ENCODE measurements at regions not wholly inside any gene's neighbourhood (a gene's known extent, or its start where the extent isn't known, plus 50 kb on each side); places are given as distances from the start of the nearest gene placed in this dataset.

DNA sequence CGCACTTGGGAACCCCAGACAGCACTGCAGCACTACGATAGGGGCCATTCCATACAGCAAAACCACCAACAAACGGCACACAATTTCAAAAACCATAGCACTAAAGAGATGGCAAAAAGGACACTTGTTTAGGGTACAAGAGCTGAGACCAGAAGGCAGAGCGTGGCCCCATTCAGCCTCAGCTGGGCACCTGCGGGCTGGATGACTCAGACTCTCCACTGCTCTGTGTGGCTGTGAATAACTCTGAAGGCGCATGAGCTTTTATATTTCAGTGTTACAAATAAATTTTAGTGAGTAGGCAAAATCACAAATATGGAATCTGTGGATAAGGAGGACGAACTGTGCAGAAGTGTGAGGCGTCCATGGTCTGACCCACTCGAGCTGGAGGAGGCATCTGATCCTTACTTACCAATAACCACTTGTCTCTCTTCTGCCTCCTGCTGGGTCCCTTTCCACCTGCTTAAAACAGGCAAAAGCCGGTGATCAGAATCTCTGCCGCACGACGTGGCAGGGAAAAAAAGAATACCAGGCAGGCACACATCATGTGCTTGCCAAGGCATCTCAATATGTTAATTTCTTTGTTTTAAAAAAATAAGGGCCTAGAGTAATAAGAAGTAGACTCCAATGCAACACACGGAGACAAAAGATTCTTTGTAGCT lies 325.7 kb downstream of the SHANK2 start:
- H3K9me3 ChIP-seq (ENCODE audit: control insufficient read depth in 4 of 4, insufficient read depth in 3 of 4, low read length in 3 of 4) = peaks cover 0 to 19% (median 3%) of the 10 kb centered on the region in 4 donors
- no peaks in the 10 kb centered on the region for H3K4me1 ChIP-seq (ENCODE audit: control insufficient read depth in 5 of 5, insufficient read depth in 5 of 5, low read length in 5 of 5)
- DNase-seq (no peak), ATAC-seq (ENCODE audit: insufficient read depth, low FRiP score) (no peak)
- 86 to 87% methylated on average over 14 of the region's 14 CpGs for WGBS, 2 donors
- no peak overlapping the region for H3K9ac ChIP-seq (ENCODE audit: insufficient read depth in 1 of 2, low read length in 2 of 2)
- no peak overlapping the region for H3K4me3 ChIP-seq
- TF ChIP-seq, protein P1, sequence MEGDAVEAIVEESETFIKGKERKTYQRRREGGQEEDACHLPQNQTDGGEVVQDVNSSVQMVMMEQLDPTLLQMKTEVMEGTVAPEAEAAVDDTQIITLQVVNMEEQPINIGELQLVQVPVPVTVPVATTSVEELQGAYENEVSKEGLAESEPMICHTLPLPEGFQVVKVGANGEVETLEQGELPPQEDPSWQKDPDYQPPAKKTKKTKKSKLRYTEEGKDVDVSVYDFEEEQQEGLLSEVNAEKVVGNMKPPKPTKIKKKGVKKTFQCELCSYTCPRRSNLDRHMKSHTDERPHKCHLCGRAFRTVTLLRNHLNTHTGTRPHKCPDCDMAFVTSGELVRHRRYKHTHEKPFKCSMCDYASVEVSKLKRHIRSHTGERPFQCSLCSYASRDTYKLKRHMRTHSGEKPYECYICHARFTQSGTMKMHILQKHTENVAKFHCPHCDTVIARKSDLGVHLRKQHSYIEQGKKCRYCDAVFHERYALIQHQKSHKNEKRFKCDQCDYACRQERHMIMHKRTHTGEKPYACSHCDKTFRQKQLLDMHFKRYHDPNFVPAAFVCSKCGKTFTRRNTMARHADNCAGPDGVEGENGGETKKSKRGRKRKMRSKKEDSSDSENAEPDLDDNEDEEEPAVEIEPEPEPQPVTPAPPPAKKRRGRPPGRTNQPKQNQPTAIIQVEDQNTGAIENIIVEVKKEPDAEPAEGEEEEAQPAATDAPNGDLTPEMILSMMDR (IDR thresholded peaks at IDR 0.05; ENCODE audit: control extremely low read depth, extremely low read depth) = no peak
- no peak overlapping the region for H3K27ac ChIP-seq (ENCODE audit: low read depth in 1 of 2, low read length in 1 of 2)
- no peaks in the 10 kb centered on the region for H3K27me3 ChIP-seq (ENCODE audit: control insufficient read depth in 3 of 3, insufficient read depth in 3 of 3, low read length in 2 of 3)
- no peaks in the 10 kb centered on the region for H3K36me3 ChIP-seq (ENCODE audit: control insufficient read depth in 4 of 4, insufficient read depth in 4 of 4, low read length in 4 of 4)

DNA sequence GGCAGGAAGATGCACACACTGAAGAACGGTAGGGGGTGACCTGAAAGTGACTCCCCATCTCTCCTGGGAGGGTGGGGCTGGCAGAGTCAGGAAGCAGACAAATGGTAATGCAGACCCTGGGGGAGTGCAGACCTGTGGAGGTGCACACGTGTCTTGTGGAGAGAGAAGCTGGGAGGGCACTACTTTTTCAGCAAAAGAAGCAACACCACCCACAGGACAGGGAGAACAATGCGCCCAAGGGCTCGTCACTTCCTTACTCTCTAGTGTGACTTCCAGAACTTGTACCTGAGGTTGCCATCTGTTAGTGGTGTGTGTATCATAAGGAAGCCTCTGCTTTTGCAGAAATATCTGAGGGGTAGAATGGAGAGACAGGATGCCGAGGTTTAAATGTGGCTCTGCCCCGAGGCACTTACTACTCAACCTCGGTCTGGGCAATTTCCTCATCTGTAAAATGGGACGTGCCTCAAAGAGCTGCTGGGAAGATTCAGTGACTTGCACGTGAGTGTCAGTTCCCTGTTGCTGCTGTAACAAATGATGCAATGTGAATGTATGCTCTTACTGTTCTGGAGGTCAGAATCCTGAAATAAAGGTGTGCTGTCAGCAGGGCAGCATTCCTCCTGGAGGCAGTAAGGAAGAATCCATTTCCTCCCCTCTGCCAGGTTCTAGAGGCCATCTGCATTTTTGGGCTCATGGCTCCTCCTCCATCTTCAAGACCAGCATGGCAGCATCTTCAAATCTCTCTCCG lies 323.4 kb downstream of the SHANK2 start:
- no peak overlapping the region for H3K4me3 ChIP-seq
- DNase-seq (no peak), ATAC-seq (ENCODE audit: insufficient read depth, low FRiP score) (no peak)
- H3K4me1 ChIP-seq (ENCODE audit: control insufficient read depth in 5 of 5, insufficient read depth in 5 of 5, low read length in 5 of 5) = no peaks in the 10 kb centered on the region
- no peak overlapping the region for H3K9ac ChIP-seq (ENCODE audit: insufficient read depth in 1 of 2, low read length in 2 of 2)
- no peak overlapping the region for H3K27ac ChIP-seq (ENCODE audit: low read depth in 1 of 2, low read length in 1 of 2)
- H3K27me3 ChIP-seq (ENCODE audit: control insufficient read depth in 3 of 3, insufficient read depth in 3 of 3, low read length in 2 of 3) = no peaks in the 10 kb centered on the region
- TF ChIP-seq, protein P1 (IDR thresholded peaks at IDR 0.05; ENCODE audit: control extremely low read depth, extremely low read depth) = no peak
- H3K9me3 ChIP-seq (ENCODE audit: control insufficient read depth in 4 of 4, insufficient read depth in 3 of 4, low read length in 3 of 4) = peaks cover 0 to 13% (median 0%) of the 10 kb centered on the region in 4 donors
- no peaks in the 10 kb centered on the region for H3K36me3 ChIP-seq (ENCODE audit: control insufficient read depth in 4 of 4, insufficient read depth in 4 of 4, low read length in 4 of 4)
- 62 to 70% methylated on average over 10 of the region's 10 CpGs for WGBS, 2 donors

DNA sequence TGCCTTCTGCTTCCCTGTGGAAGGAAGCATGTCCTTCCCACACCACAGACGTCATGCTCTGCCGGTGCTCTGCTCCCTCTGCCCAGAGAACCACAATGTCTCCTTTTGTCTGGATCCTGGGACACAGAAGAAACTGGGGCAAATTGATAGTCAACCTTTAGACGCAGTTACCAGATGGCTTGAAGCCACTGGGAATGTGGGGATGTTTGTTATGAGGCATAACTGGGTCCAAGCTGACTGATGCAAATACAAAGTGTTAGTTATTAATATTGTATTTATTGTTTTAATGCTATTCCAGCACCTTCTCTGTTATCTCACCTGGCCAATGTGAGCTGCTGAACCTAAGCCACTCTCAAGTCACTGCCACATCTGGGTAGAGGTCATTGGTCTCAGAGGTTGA lies 322.2 kb downstream of the SHANK2 start:
- DNase-seq = no peak
- 95 to 97% methylated on average over 3 of the region's 3 CpGs for WGBS, 2 donors

More for the DNA sequence above, 322.2 kb downstream of the SHANK2 start:
- no peaks in the 10 kb centered on the region for H3K27me3 ChIP-seq (ENCODE audit: control insufficient read depth in 3 of 3, insufficient read depth in 3 of 3, low read length in 2 of 3)
- ATAC-seq (ENCODE audit: insufficient read depth, low FRiP score) = no peak
- H3K4me1 ChIP-seq (ENCODE audit: control insufficient read depth in 5 of 5, insufficient read depth in 5 of 5, low read length in 5 of 5) = no peaks in the 10 kb centered on the region
- no peak overlapping the region for H3K27ac ChIP-seq (ENCODE audit: low read depth in 1 of 2, low read length in 1 of 2)
- no peaks in the 10 kb centered on the region for H3K36me3 ChIP-seq (ENCODE audit: control insufficient read depth in 4 of 4, insufficient read depth in 4 of 4, low read length in 4 of 4)
- TF ChIP-seq, protein P1 (IDR thresholded peaks at IDR 0.05; ENCODE audit: control extremely low read depth, extremely low read depth) = no peak
- no peak overlapping the region for H3K4me3 ChIP-seq
- H3K9ac ChIP-seq (ENCODE audit: insufficient read depth in 1 of 2, low read length in 2 of 2) = no peak overlapping the region
- peaks cover 0 to 12% (median 0%) of the 10 kb centered on the region in 4 donors for H3K9me3 ChIP-seq (ENCODE audit: control insufficient read depth in 4 of 4, insufficient read depth in 3 of 4, low read length in 3 of 4)

Data from lung (tissue), 11 donors.